T-cell (primary cell): ENCODE measurements at regions not wholly inside any gene's neighbourhood (a gene's known extent, or its start where the extent isn't known, plus 50 kb on each side); places are given as distances from the start of the nearest gene placed in this dataset.

Experiments used
- ATAC-seq, 4 experiments: fragments of 200-7000 bp in 3 of 4; fragments of 150-1000 bp in 1 of 4; cut with Tn5 transposase; replicated peaks in 1 of 4; 1 replicate in 3 of 4; 2 replicates in 1 of 4; pipeline ENCODE4 v1.10.0; 2021; ENCODE audit warnings: moderate library complexity in 3 of 4, mild to moderate bottlenecking in 2 of 4, moderate number of reproducible peaks in 1 of 4
- CTCF ChIA-PET, 2 donors: fragments of 300-600 bp; sonication (Branson Sonifier 250); formaldehyde crosslinking; loops; one replicate each; lab custom pipeline; 2022; ENCODE audit warnings: antibody characterized with exemption in 2 of 2; lab: Charles Lee
- POLR2A ChIA-PET, 2 donors: fragments of 300-600 bp; sonication (Branson Sonifier 250); formaldehyde crosslinking; loops; one replicate each; lab custom pipeline; 2022; ENCODE audit warnings: antibody characterized with exemption in 2 of 2; lab: Charles Lee
- DNase-seq, 35 experiments: peaks; one replicate each; pipeline versions ENCODE4 v3.0.0 to v3.0.0-alpha.2; 2013 to 2023
- H3K27ac ChIP-seq: one replicate; pipeline ENCODE4 v1.5.1; 2013; ENCODE audit warnings: low read length
- H3K27me3 ChIP-seq, 2 experiments: replicated peaks in 1 of 2; 1 replicate in 1 of 2; 2 replicates in 1 of 2; pipeline versions ENCODE4 v1.6.1 to v1.7.0; 2013; ENCODE audit warnings: low read length in 1 of 2, mixed read lengths in 1 of 2; ENCODE audit not compliant: control insufficient read depth in 2 of 2, insufficient read depth in 2 of 2; ENCODE audit errors: extremely low read depth in 1 of 2
- H3K36me3 ChIP-seq, 2 donors: 1 replicate in 1 of 2; 2 replicates in 1 of 2; pipeline versions ENCODE4 v1.6.1 to v1.7.0; 2013; ENCODE audit warnings: low read length in 1 of 2; ENCODE audit not compliant: control insufficient read depth in 2 of 2, insufficient read depth in 1 of 2; ENCODE audit errors: extremely low read depth in 1 of 2
- H3K4me1 ChIP-seq, 2 experiments: 1 replicate in 1 of 2; 2 replicates in 1 of 2; pipeline versions ENCODE4 v1.6.1 to v1.7.0; 2013; ENCODE audit warnings: low read length in 2 of 2, mixed read lengths in 1 of 2; ENCODE audit not compliant: insufficient read depth in 2 of 2, control insufficient read depth in 1 of 2; ENCODE audit errors: extremely low read depth in 1 of 2
- H3K4me3 ChIP-seq, 2 donors: 1 replicate in 1 of 2; 2 replicates in 1 of 2; pipeline versions ENCODE4 v1.5.1 to v1.7.0; 2013; ENCODE audit warnings: mild to moderate bottlenecking in 2 of 2, low read length in 1 of 2, moderate library complexity in 1 of 2; ENCODE audit not compliant: control insufficient read depth in 1 of 2; ENCODE audit errors: extremely low read depth in 1 of 2
- H3K9me3 ChIP-seq: 2 replicates; pipeline ENCODE4 v1.7.0; 2013
- H3K27ac Mint-ChIP-seq, 2 donors: one replicate each; pipeline ENCODE4 v1.8.0; 2020 to 2021; ENCODE audit warnings: mild to moderate bottlenecking in 2 of 2, mixed read lengths in 2 of 2
- H3K27me3 Mint-ChIP-seq, 2 donors: one replicate each; pipeline ENCODE4 v1.8.0; 2021 to 2022; ENCODE audit warnings: mixed read lengths in 2 of 2
- H3K36me3 Mint-ChIP-seq: one replicate; pipeline ENCODE4 v1.8.0; 2021; ENCODE audit warnings: mixed read lengths
- H3K4me1 Mint-ChIP-seq, 3 donors: one replicate each; pipeline ENCODE4 v1.8.0; 2020 to 2022; ENCODE audit warnings: mixed read lengths in 3 of 3, mild to moderate bottlenecking in 1 of 3
- H3K4me3 Mint-ChIP-seq, 3 donors: one replicate each; pipeline ENCODE4 v1.8.0; 2020 to 2022; ENCODE audit warnings: mild to moderate bottlenecking in 3 of 3, mixed read lengths in 3 of 3, moderate library complexity in 3 of 3
- H3K9me3 Mint-ChIP-seq, 3 donors: one replicate each; pipeline ENCODE4 v1.8.0; 2020 to 2022; ENCODE audit warnings: mixed read lengths in 3 of 3
- WGBS: methylation state at CpG from one replicate; pipeline ENCODE4 v1.1.5; 2013; ENCODE audit warnings: missing lambda C conversion rate; ENCODE audit not compliant: insufficient coverage; 5-methylcytosine and 5-hydroxymethylcytosine counted together

DNA sequence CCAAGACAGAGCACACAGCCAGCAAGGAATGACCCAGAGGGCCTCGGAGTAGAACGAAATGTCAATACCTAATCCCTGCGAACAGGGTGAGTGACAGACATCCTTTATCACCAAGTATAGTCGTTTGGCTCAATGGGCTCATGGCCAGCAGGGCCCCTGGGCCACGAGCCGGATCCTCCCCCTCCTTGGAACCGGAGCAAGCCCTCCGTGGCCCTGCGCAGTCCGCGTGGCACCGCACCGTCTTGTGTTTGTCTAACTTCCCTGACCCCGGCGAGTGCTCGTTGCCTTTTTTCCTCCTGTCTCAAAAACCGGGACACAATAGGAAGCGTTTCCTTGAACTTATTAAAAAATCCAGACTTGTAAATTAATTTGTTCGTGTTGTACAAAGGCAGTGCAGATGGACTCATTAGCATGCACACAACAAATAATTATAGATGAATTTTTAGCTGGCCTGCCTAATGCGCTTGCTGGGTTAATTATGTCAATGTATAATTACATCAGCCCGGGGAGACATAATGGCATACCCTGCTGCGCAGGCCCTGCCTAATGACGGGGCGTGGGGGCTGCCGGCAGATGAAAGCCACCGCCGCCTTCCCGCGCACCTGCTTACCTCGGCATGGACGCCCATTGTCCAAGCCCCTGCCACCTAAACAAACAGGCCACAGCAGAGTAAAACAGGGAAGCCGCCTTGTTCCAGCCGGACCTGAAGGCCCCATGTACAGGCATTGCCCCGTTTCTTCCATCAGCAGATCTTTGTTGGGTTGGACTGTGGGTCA lies 81.6 kb downstream of the PHETA1 start:
- Histone ChIP-seq H3K36me3 (no peaks in the 10 kb centered on the region), H3K27me3 (peaks cover 0 to 22% of the 10 kb centered on the region in 2 experiments), H3K4me1 (no peaks in the 10 kb centered on the region), H3K27ac (no peak overlapping the region), H3K4me3 (no peak overlapping the region), H3K9me3 (no peaks in the 10 kb centered on the region)
- WGBS = 91% methylated on average over 23 of the region's 34 CpGs
- Mint-ChIP-seq H3K9me3 (peaks cover 0 to 4% (median 0%) of the 10 kb centered on the region in 3 donors), H3K4me1 (no peaks in the 10 kb centered on the region), H3K36me3 (no peaks in the 10 kb centered on the region), H3K27me3 (peaks cover 0 to 8% of the 10 kb centered on the region in 2 donors), H3K27ac (no peak overlapping the region), H3K4me3 (no peak overlapping the region)
- ATAC-seq (no peak), DNase-seq (no peak)
- ChIA-PET CTCF (interaction anchor here in 1 of 2 donors (0.6 kb wide), 1 partner anchor 17 kb away, joined by 3 read pairs; no protein-coding TSS in a partner anchor), POLR2A (no interaction called here)

DNA sequence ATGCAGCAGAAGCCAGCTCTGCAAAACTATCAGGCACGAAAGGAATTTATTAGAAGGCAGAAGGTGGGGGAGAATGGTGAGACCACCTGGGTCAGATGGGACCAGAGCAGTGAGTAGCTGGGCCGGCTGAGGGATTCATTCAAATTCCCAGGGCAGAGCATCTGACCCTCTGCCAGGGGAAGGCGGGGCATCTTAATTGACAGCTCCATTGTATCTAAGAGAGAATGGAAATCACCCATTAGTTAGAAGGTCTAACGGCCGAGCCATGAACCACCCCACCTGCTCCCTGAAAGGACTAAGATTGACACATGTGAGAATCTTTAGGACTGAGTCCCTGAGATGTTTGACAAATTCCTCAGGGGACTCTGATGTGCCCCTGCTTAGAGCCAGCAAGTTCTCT lies 83.7 kb downstream of the PHETA1 start:
- Mint-ChIP-seq H3K9me3 (peaks cover 10 to 13% (median 12%) of the 10 kb centered on the region in 3 donors), H3K36me3 (peaks cover 3% of the 10 kb centered on the region), H3K27ac (no peak overlapping the region), H3K4me1 (no peaks in the 10 kb centered on the region), H3K27me3 (peaks cover 12 to 21% of the 10 kb centered on the region in 2 donors), H3K4me3 (no peak overlapping the region)
- no peak for DNase-seq
- Histone ChIP-seq H3K9me3 (no peaks in the 10 kb centered on the region), H3K27me3 (peaks cover 0 to 27% of the 10 kb centered on the region in 2 experiments), H3K36me3 (no peaks in the 10 kb centered on the region), H3K4me1 (no peaks in the 10 kb centered on the region), H3K4me3 (no peak overlapping the region), H3K27ac (no peak overlapping the region)
- POLR2A ChIA-PET = no interaction called here
- CTCF ChIA-PET = no interaction called here
- WGBS = 100% methylated on average over 2 of the region's 5 CpGs
- ATAC-seq = no peak

DNA sequence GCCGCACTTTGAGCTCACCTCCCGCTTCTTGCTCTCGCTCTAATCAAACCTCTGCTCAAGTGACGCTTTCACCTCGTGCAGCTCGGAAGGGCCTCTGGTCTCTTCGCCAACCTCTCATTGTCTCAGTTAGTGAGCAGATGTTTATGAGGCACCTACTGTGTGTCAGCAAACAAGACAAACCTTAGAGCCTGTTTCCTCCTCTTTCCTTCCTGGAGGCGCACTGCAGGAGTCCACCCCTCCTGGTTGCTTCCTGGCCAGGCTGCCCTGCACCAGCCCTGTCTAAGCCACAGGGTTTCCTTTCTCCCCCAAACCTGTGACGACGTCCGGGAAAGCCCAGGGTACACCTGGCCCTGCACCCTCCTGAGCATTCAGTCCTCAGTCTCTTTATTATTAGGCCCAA lies 84.2 kb downstream of the PHETA1 start:
- Mint-ChIP-seq H3K27me3 (peaks cover 12 to 21% of the 10 kb centered on the region in 2 donors), H3K4me3 (no peak overlapping the region), H3K9me3 (peaks cover 10 to 13% (median 12%) of the 10 kb centered on the region in 3 donors), H3K4me1 (no peaks in the 10 kb centered on the region), H3K27ac (no peak overlapping the region), H3K36me3 (peaks cover 3% of the 10 kb centered on the region)
- no peaks in the 10 kb centered on the region for H3K9me3 ChIP-seq
- H3K4me1 ChIP-seq = no peaks in the 10 kb centered on the region
- H3K4me3 ChIP-seq = no peak overlapping the region
- DNase-seq (no peak), ATAC-seq (no peak)
- H3K27me3 ChIP-seq = peaks cover 0 to 29% of the 10 kb centered on the region in 2 experiments
- 48% methylated on average over 5 of the region's 11 CpGs for WGBS
- H3K36me3 ChIP-seq = no peaks in the 10 kb centered on the region
- ChIA-PET CTCF (no interaction called here), POLR2A (no interaction called here)
- H3K27ac ChIP-seq = no peak overlapping the region

DNA sequence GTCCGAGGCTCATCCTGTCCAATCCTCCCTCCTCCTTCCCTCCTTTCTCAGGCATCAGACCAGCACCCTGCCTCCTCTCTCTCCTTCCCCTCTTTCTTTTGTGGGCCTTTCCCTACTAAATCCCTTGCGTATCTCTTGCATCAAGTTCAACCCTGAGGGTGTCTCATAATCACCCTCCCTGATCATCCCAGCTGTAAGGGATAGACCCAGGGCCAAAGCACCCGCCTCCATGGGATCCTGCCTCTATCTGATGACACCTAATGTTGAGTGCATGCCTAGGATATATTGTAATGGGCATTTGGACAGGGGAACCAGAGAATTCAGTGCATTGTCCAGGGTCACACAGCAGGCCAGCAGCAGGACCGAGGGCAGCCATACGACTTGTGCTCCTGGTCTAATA lies 84.9 kb downstream of the PHETA1 start:
- Histone ChIP-seq H3K27ac (no peak overlapping the region), H3K4me3 (no peak overlapping the region), H3K36me3 (no peaks in the 10 kb centered on the region), H3K4me1 (no peaks in the 10 kb centered on the region), H3K9me3 (no peaks in the 10 kb centered on the region), H3K27me3 (peaks cover 0 to 32% of the 10 kb centered on the region in 2 experiments)
- ATAC-seq (no peak), DNase-seq (no peak)
- peaks cover 3% of the 10 kb centered on the region for H3K36me3 Mint-ChIP-seq
- peaks cover 12 to 22% of the 10 kb centered on the region in 2 donors for H3K27me3 Mint-ChIP-seq
- ChIA-PET CTCF (no interaction called here), POLR2A (no interaction called here)
- H3K27ac Mint-ChIP-seq = no peak overlapping the region
- H3K9me3 Mint-ChIP-seq = peaks cover 10 to 13% (median 12%) of the 10 kb centered on the region in 3 donors
- 75% methylated on average over 5 of the region's 5 CpGs for WGBS
- H3K4me1 Mint-ChIP-seq = no peaks in the 10 kb centered on the region
- no peak overlapping the region for H3K4me3 Mint-ChIP-seq

DNA sequence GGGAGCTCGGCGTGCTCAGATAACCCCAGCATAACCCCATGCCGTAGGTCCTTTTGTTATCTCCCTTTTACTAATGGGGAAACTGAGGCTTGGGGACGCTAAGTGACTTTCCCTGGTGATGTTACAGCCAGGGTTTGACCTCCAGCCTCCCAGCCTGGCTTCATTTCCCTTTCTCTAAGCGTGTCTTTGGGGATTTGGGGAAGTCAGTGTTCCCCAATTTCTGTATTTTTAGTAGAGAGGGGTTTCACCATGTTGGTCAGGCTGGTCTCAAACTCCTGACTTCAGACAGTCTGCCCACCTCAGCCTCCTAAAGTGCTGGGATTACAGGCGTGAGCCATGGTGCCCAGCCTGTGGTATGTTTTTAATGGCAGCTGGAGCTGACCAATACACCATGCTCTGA lies 85.4 kb downstream of the PHETA1 start:
- Histone ChIP-seq H3K36me3 (no peaks in the 10 kb centered on the region), H3K27ac (no peak overlapping the region), H3K27me3 (peaks cover 0 to 36% of the 10 kb centered on the region in 2 experiments), H3K4me3 (no peak overlapping the region), H3K9me3 (no peaks in the 10 kb centered on the region), H3K4me1 (no peaks in the 10 kb centered on the region)
- Mint-ChIP-seq H3K9me3 (peaks cover 10 to 13% (median 12%) of the 10 kb centered on the region in 3 donors), H3K4me1 (no peaks in the 10 kb centered on the region), H3K27me3 (peaks cover 12 to 25% of the 10 kb centered on the region in 2 donors), H3K27ac (no peak overlapping the region), H3K36me3 (peaks cover 3% of the 10 kb centered on the region), H3K4me3 (no peak overlapping the region)
- CTCF ChIA-PET = no interaction called here
- ATAC-seq (no peak), DNase-seq (no peak)
- WGBS = 95% methylated on average over 4 of the region's 6 CpGs
- POLR2A ChIA-PET = no interaction called here

DNA sequence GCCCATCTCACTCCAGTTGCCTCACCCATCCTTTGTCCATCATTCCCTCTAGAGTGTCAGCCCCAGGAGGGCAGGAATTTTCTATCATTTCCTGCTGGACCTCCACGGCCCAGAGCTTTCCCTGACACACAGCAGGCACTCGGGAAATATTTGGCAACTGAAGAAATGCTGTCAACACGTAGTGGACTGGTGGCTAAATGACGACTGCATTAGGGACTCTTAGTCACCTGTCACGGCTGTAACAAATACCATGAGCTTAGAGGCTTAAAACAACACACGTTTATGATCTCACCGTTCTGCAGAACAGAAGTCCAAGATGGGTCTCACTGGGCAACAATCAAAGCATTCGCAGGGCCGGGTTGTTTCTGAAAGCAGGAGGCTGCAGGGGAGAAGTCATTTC lies 91.3 kb downstream of the PHETA1 start:
- H3K9me3 Mint-ChIP-seq = peaks cover 10 to 13% (median 12%) of the 10 kb centered on the region in 3 donors
- no peak overlapping the region for H3K27ac Mint-ChIP-seq
- no peaks in the 10 kb centered on the region for H3K36me3 ChIP-seq
- H3K36me3 Mint-ChIP-seq = peaks cover 3% of the 10 kb centered on the region
- ATAC-seq = no peak
- H3K27me3 ChIP-seq = peaks cover 0 to 49% of the 10 kb centered on the region in 2 experiments
- no peaks in the 10 kb centered on the region for H3K9me3 ChIP-seq
- POLR2A ChIA-PET = no interaction called here
- DNase-seq = no peak
- H3K27me3 Mint-ChIP-seq = peaks cover 15 to 24% of the 10 kb centered on the region in 2 donors
- peaks cover 0 to 3% (median 0%) of the 10 kb centered on the region in 3 donors for H3K4me1 Mint-ChIP-seq
- 73% methylated on average over 8 of the region's 9 CpGs for WGBS
- H3K4me3 Mint-ChIP-seq = no peak overlapping the region
- H3K4me3 ChIP-seq = no peak overlapping the region
- CTCF ChIA-PET = interaction anchor here in 1 of 2 donors (0.7 kb wide), 1 partner anchor 382 kb away, joined by 3 read pairs; no protein-coding TSS in a partner anchor
- no peaks in the 10 kb centered on the region for H3K4me1 ChIP-seq
- no peak overlapping the region for H3K27ac ChIP-seq
